ENCODE measurements at regions not wholly inside any gene's neighbourhood (a gene's known extent, or its start where the extent isn't known, plus 50 kb on each side); places are given as distances from the start of the nearest gene placed in this dataset.

GRCh38 chr1:177571076-177571475 lies 398.8 kb downstream of the SEC16B start:
- Histone ChIP-seq H3K27me3 (ENCODE audit: control insufficient read depth, insufficient read depth, low read length) (no peaks in the 10 kb centered on the region), H3K9me3 (ENCODE audit: control insufficient read depth, insufficient read depth, low read depth, low read length) (no peaks in the 10 kb centered on the region), H3K27ac (ENCODE audit: low read depth, low read length) (no peak overlapping the region)

DNA sequence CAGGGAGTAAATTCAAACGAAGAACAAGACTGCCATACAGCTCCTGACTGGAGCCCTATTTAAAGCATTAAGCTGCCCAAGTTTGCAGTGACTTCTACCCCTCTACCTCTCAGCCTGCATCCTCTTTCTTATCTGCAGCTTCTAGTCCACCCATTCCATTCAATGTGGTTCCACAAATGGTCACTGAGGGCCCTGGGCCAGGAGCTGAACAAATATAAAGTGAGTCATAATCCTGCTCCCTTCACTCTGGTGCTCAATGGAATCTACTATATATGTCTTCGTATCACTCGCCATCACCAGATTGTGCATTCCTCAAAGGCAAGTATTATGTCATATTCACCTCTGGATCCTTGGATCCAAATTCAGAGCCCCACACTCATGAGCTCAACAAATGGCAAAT lies 398.7 kb downstream of the BRINP2 start:
- H3K9me3 ChIP-seq (ENCODE audit: control insufficient read depth, insufficient read depth, low read depth, low read length) = no peaks in the 10 kb centered on the region

More at GRCh38 chr1:177571076-177571475, 398.8 kb downstream of the SEC16B start:
- 0 out of 2 replicates have a peak, but pooled peaks cover 3% of the 10 kb centered on the region for H3K4me1 ChIP-seq (ENCODE audit: control insufficient read depth, insufficient read depth, low read length)
- H3K36me3 ChIP-seq (ENCODE audit: control insufficient read depth, insufficient read depth, low read length) = no peaks in the 10 kb centered on the region
- H3K9ac ChIP-seq (ENCODE audit: low read length) = no peak overlapping the region
- no peak overlapping the region for H3K4me3 ChIP-seq (ENCODE audit: low read depth, low read length)

DNA sequence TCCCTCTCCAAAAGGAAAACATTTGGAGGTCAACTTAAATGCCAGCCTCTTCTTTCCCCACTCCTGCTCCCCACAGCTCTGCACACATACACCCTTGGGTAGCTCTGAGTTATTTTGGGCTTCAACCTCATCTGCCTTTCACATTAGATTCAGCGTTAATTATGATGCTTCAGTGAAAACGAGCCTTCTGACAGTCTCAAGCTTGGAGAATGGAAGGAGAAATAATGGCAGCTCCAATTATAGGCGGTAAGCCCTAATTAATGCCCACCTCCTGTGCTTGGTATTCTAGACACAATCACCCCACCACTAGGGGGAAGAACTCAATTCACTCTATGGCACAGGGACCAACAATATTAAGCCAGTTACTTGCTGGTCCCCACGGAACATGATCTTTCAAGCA lies 397.9 kb downstream of the BRINP2 start:
- Histone ChIP-seq H3K27ac (ENCODE audit: low read depth, low read length) (no peak overlapping the region), H3K4me1 (ENCODE audit: control insufficient read depth, insufficient read depth, low read length) (0 out of 2 replicates have a peak, but pooled peaks cover 3% of the 10 kb centered on the region), H3K9me3 (ENCODE audit: control insufficient read depth, insufficient read depth, low read depth, low read length) (no peaks in the 10 kb centered on the region), H3K36me3 (ENCODE audit: control insufficient read depth, insufficient read depth, low read length) (no peaks in the 10 kb centered on the region), H3K4me3 (ENCODE audit: low read depth, low read length) (no peak overlapping the region), H3K9ac (ENCODE audit: low read length) (no peak overlapping the region), H3K27me3 (ENCODE audit: control insufficient read depth, insufficient read depth, low read length) (no peaks in the 10 kb centered on the region)

More for the DNA sequence above, 398.7 kb downstream of the BRINP2 start:
- H3K4me3 ChIP-seq (ENCODE audit: low read depth, low read length) = no peak overlapping the region
- no peaks in the 10 kb centered on the region for H3K36me3 ChIP-seq (ENCODE audit: control insufficient read depth, insufficient read depth, low read length)
- no peak overlapping the region for H3K27ac ChIP-seq (ENCODE audit: low read depth, low read length)
- H3K27me3 ChIP-seq (ENCODE audit: control insufficient read depth, insufficient read depth, low read length) = no peaks in the 10 kb centered on the region
- no peak overlapping the region for H3K9ac ChIP-seq (ENCODE audit: low read length)
- H3K4me1 ChIP-seq (ENCODE audit: control insufficient read depth, insufficient read depth, low read length) = 0 out of 2 replicates have a peak, but pooled peaks cover 3% of the 10 kb centered on the region

GRCh38 chr1:177567393-177567792 lies 396.6 kb downstream of the BRINP2 start:
- H3K36me3 ChIP-seq (ENCODE audit: control insufficient read depth, insufficient read depth, low read length) = no peaks in the 10 kb centered on the region
- no peaks in the 10 kb centered on the region for H3K27me3 ChIP-seq (ENCODE audit: control insufficient read depth, insufficient read depth, low read length)
- H3K4me1 ChIP-seq (ENCODE audit: control insufficient read depth, insufficient read depth, low read length) = 0 out of 2 replicates have a peak, but pooled peaks cover 3% of the 10 kb centered on the region
- H3K9ac ChIP-seq (ENCODE audit: low read length) = no peak overlapping the region
- H3K9me3 ChIP-seq (ENCODE audit: control insufficient read depth, insufficient read depth, low read depth, low read length) = no peaks in the 10 kb centered on the region
- no peak overlapping the region for H3K4me3 ChIP-seq (ENCODE audit: low read depth, low read length)
- no peak overlapping the region for H3K27ac ChIP-seq (ENCODE audit: low read depth, low read length)

DNA sequence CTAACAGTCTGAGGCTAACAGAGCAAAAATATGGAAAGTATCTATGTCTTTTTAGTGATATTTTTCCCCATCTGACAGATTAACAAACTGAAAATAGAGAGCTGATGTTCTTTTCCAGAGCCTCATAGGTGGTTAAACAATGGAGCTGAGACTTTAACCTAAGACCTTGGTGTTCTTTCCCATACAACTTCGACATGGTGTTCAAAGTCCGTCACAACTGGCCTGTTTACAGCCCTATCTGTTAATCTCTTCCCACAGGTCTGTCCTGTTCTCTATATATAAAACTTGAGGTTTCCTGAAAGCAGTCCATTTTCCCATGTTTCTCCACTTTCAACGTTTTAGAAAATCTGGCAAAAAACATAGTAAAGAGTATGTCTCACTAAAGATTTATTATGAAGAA lies 395.7 kb downstream of the BRINP2 start:
- Histone ChIP-seq H3K27me3 (ENCODE audit: control insufficient read depth, insufficient read depth, low read length) (no peaks in the 10 kb centered on the region), H3K27ac (ENCODE audit: low read depth, low read length) (no peak overlapping the region), H3K4me1 (ENCODE audit: control insufficient read depth, insufficient read depth, low read length) (0 out of 2 replicates have a peak, but pooled peaks cover 3% of the 10 kb centered on the region), H3K36me3 (ENCODE audit: control insufficient read depth, insufficient read depth, low read length) (no peaks in the 10 kb centered on the region), H3K4me3 (ENCODE audit: low read depth, low read length) (no peak overlapping the region), H3K9ac (ENCODE audit: low read length) (no peak overlapping the region), H3K9me3 (ENCODE audit: control insufficient read depth, insufficient read depth, low read depth, low read length) (no peaks in the 10 kb centered on the region)

GRCh38 chr1:177561436-177561835 lies 390.7 kb downstream of the BRINP2 start:
- Histone ChIP-seq H3K4me1 (ENCODE audit: control insufficient read depth, insufficient read depth, low read length) (no peaks in the 10 kb centered on the region), H3K4me3 (ENCODE audit: low read depth, low read length) (no peak overlapping the region), H3K27me3 (ENCODE audit: control insufficient read depth, insufficient read depth, low read length) (no peaks in the 10 kb centered on the region)

GRCh38 chr1:177558372-177558771 lies 387.6 kb downstream of the BRINP2 start:
- no peaks in the 10 kb centered on the region for H3K27me3 ChIP-seq (ENCODE audit: control insufficient read depth, insufficient read depth, low read length)
- H3K27ac ChIP-seq (ENCODE audit: low read depth, low read length) = no peak overlapping the region
- no peak overlapping the region for H3K4me3 ChIP-seq (ENCODE audit: low read depth, low read length)
- H3K36me3 ChIP-seq (ENCODE audit: control insufficient read depth, insufficient read depth, low read length) = no peaks in the 10 kb centered on the region
- H3K9me3 ChIP-seq (ENCODE audit: control insufficient read depth, insufficient read depth, low read depth, low read length) = no peaks in the 10 kb centered on the region
- H3K9ac ChIP-seq (ENCODE audit: low read length) = no peak overlapping the region
- no peaks in the 10 kb centered on the region for H3K4me1 ChIP-seq (ENCODE audit: control insufficient read depth, insufficient read depth, low read length)

More at GRCh38 chr1:177561436-177561835, 390.7 kb downstream of the BRINP2 start:
- Histone ChIP-seq H3K36me3 (ENCODE audit: control insufficient read depth, insufficient read depth, low read length) (no peaks in the 10 kb centered on the region), H3K9ac (ENCODE audit: low read length) (no peak overlapping the region), H3K27ac (ENCODE audit: low read depth, low read length) (no peak overlapping the region), H3K9me3 (ENCODE audit: control insufficient read depth, insufficient read depth, low read depth, low read length) (no peaks in the 10 kb centered on the region)

DNA sequence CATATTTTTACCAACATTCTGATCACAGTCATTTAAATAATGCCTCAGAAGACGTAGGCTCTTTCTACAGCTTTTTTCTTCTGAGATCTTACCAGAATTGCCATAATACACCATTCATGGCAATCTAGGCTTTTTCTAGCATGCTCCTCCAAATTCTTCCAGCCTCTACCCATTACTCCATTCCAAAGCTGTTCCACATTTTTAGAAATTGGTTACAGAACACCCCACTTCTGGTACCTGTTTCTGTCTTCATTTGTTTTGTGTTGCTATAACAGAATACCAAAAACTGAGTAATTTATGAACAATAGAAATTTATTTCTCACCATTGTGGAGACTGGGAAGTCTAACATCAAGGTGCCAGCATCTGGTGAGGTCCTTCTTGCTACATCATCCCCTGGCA lies 385.4 kb downstream of the BRINP2 start:
- Histone ChIP-seq H3K4me1 (ENCODE audit: control insufficient read depth, insufficient read depth, low read length) (no peaks in the 10 kb centered on the region), H3K4me3 (ENCODE audit: low read depth, low read length) (no peak overlapping the region), H3K9ac (ENCODE audit: low read length) (no peak overlapping the region), H3K9me3 (ENCODE audit: control insufficient read depth, insufficient read depth, low read depth, low read length) (no peaks in the 10 kb centered on the region), H3K27ac (ENCODE audit: low read depth, low read length) (no peak overlapping the region), H3K36me3 (ENCODE audit: control insufficient read depth, insufficient read depth, low read length) (no peaks in the 10 kb centered on the region), H3K27me3 (ENCODE audit: control insufficient read depth, insufficient read depth, low read length) (no peaks in the 10 kb centered on the region)

GRCh38 chr1:177547200-177547599 lies 376.4 kb downstream of the BRINP2 start:
- Histone ChIP-seq H3K9me3 (ENCODE audit: control insufficient read depth, insufficient read depth, low read depth, low read length) (no peaks in the 10 kb centered on the region), H3K27ac (ENCODE audit: low read depth, low read length) (no peak overlapping the region), H3K36me3 (ENCODE audit: control insufficient read depth, insufficient read depth, low read length) (no peaks in the 10 kb centered on the region), H3K4me1 (ENCODE audit: control insufficient read depth, insufficient read depth, low read length) (no peaks in the 10 kb centered on the region), H3K4me3 (ENCODE audit: low read depth, low read length) (no peak overlapping the region), H3K27me3 (ENCODE audit: control insufficient read depth, insufficient read depth, low read length) (no peaks in the 10 kb centered on the region), H3K9ac (ENCODE audit: low read length) (no peak overlapping the region)

DNA sequence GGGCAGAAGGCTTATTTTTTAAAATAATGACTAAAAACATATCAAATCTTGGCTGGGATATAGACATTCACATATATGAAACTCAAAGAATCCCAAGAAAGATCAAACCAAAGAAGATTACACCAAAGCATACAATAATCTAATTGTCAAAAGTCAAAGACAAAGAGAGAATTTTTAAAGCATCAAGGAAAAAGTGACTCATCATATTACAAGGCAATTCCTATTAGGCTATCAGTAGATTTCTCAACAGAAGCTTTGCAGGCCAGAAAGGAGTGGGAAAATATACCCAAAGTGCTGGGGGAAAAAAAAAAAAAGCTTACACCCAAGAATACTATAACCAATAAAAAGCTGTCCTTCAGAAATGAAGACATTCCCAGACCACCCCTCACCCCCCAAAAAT lies 375.6 kb downstream of the BRINP2 start:
- Histone ChIP-seq H3K27me3 (ENCODE audit: control insufficient read depth, insufficient read depth, low read length) (no peaks in the 10 kb centered on the region), H3K9ac (ENCODE audit: low read length) (no peak overlapping the region), H3K4me1 (ENCODE audit: control insufficient read depth, insufficient read depth, low read length) (no peaks in the 10 kb centered on the region), H3K9me3 (ENCODE audit: control insufficient read depth, insufficient read depth, low read depth, low read length) (no peaks in the 10 kb centered on the region), H3K36me3 (ENCODE audit: control insufficient read depth, insufficient read depth, low read length) (no peaks in the 10 kb centered on the region), H3K27ac (ENCODE audit: low read depth, low read length) (no peak overlapping the region), H3K4me3 (ENCODE audit: low read depth, low read length) (no peak overlapping the region)

GRCh38 chr1:177526201-177526600 lies 355.4 kb downstream of the BRINP2 start:
- H3K27ac ChIP-seq (ENCODE audit: low read depth, low read length) = no peak overlapping the region
- no peaks in the 10 kb centered on the region for H3K9me3 ChIP-seq (ENCODE audit: control insufficient read depth, insufficient read depth, low read depth, low read length)
- no peaks in the 10 kb centered on the region for H3K36me3 ChIP-seq (ENCODE audit: control insufficient read depth, insufficient read depth, low read length)
- H3K4me3 ChIP-seq (ENCODE audit: low read depth, low read length) = no peak overlapping the region
- no peaks in the 10 kb centered on the region for H3K27me3 ChIP-seq (ENCODE audit: control insufficient read depth, insufficient read depth, low read length)
- no peak overlapping the region for H3K9ac ChIP-seq (ENCODE audit: low read length)
- H3K4me1 ChIP-seq (ENCODE audit: control insufficient read depth, insufficient read depth, low read length) = no peaks in the 10 kb centered on the region; the same call in 1 of the 2 replicates

DNA sequence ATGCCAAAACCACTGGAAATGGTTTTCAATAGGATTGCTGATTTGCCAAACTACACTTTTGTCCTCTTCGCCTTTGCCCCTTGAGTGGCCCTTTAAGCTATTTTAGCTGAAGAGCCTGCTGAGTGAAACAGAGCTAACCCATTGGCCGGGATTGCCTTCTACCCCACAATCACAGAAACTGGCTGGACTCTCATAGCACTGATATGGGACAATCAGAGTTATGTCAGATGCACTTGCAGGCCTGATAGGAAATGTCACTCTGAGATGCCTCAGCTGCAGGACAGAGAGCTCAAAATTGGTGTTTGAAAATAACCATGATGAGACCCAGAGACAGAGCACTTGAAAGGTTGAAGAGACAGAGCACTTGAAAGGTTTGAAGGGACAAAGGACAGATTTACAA lies 354.4 kb downstream of the BRINP2 start:
- Histone ChIP-seq H3K4me1 (ENCODE audit: control insufficient read depth, insufficient read depth, low read length) (no peaks in the 10 kb centered on the region; the same call in 1 of the 2 replicates), H3K9ac (ENCODE audit: low read length) (no peak overlapping the region), H3K27ac (ENCODE audit: low read depth, low read length) (no peak overlapping the region), H3K27me3 (ENCODE audit: control insufficient read depth, insufficient read depth, low read length) (no peaks in the 10 kb centered on the region), H3K9me3 (ENCODE audit: control insufficient read depth, insufficient read depth, low read depth, low read length) (no peaks in the 10 kb centered on the region), H3K4me3 (ENCODE audit: low read depth, low read length) (no peak overlapping the region), H3K36me3 (ENCODE audit: control insufficient read depth, insufficient read depth, low read length) (no peaks in the 10 kb centered on the region)

All from HUES6 (cell line).